ENCODE measurements at regions not wholly inside any gene's neighbourhood (a gene's known extent, or its start where the extent isn't known, plus 50 kb on each side); places are given as distances from the start of the nearest gene placed in this dataset.
"Not testable (repeated sequence)": the region's sequence is repeated elsewhere in the genome, so short reads cannot be mapped to it uniquely, and the experiment has no call there.

DNA sequence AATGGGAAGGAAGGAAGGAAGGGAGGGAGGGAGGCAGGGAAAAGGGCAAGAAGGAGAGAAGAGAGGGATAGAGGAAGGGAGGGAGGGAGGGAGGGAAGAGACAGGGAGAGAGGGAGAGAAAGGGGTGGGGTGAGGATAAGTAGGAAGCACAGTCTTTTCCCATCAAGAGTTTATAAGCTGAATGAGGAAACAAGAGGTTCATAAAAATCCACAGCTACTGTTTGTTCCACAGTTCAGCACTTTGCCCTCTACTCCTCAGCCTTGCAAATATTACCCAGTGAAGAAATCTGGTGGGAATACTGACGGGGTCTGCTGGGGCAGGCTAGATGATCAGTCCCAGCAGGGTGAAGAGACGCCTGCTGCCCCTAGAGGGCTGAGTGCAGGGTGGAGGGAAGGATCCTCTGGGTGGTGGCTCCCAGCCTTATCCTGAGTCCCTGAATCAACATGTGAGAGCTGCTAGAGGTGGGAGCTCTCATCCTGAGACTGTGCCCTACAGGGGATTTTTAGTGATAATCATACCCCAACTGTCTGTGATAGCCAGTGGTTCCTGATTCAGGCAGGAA lies 233.9 kb upstream of the NBPF12 start:
- TF ChIP-seq ZFP36 (IDR thresholded peaks at IDR 0.05; ENCODE audit: low read depth, low read length, partially characterized antibody); KLF13 (tag; IDR thresholded peaks at IDR 0.05; ENCODE audit: borderline replicate concordance, low read depth); CREBBP (IDR thresholded peaks at IDR 0.05; ENCODE audit: low read depth, low read length); NFYB (IDR thresholded peaks at IDR 0.05; ENCODE audit: extremely low read depth, insufficient read length); TGIF2 (CRISPR knock-in tag; IDR thresholded peaks at IDR 0.05); TBP (optimal IDR thresholded peaks at IDR 0.05; ENCODE audit: low read depth, low read length); CHD1 (IDR thresholded peaks at IDR 0.05; ENCODE audit: low read length); SMARCC2 (IDR thresholded peaks at IDR 0.05; ENCODE audit: low read depth); ATF1 (CRISPR knock-in tag; IDR thresholded peaks at IDR 0.05); ATF1 (tag; IDR thresholded peaks at IDR 0.05); HDAC1 (IDR thresholded peaks at IDR 0.05): not testable (repeated sequence)
- TF ChIP-seq, protein P1, sequence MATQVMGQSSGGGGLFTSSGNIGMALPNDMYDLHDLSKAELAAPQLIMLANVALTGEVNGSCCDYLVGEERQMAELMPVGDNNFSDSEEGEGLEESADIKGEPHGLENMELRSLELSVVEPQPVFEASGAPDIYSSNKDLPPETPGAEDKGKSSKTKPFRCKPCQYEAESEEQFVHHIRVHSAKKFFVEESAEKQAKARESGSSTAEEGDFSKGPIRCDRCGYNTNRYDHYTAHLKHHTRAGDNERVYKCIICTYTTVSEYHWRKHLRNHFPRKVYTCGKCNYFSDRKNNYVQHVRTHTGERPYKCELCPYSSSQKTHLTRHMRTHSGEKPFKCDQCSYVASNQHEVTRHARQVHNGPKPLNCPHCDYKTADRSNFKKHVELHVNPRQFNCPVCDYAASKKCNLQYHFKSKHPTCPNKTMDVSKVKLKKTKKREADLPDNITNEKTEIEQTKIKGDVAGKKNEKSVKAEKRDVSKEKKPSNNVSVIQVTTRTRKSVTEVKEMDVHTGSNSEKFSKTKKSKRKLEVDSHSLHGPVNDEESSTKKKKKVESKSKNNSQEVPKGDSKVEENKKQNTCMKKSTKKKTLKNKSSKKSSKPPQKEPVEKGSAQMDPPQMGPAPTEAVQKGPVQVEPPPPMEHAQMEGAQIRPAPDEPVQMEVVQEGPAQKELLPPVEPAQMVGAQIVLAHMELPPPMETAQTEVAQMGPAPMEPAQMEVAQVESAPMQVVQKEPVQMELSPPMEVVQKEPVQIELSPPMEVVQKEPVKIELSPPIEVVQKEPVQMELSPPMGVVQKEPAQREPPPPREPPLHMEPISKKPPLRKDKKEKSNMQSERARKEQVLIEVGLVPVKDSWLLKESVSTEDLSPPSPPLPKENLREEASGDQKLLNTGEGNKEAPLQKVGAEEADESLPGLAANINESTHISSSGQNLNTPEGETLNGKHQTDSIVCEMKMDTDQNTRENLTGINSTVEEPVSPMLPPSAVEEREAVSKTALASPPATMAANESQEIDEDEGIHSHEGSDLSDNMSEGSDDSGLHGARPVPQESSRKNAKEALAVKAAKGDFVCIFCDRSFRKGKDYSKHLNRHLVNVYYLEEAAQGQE (IDR thresholded peaks at IDR 0.05; ENCODE audit: borderline replicate concordance) = not testable (repeated sequence)
- TF ChIP-seq, protein P1 (CRISPR knock-in tag; IDR thresholded peaks at IDR 0.05; ENCODE audit: low read depth) = not testable (repeated sequence)

Measured in K562 (cell line).